Keratinocyte (primary cell): ENCODE measurements at regions not wholly inside any gene's neighbourhood (a gene's known extent, or its start where the extent isn't known, plus 50 kb on each side); places are given as distances from the start of the nearest gene placed in this dataset.
"Not testable (repeated sequence)": the region's sequence is repeated elsewhere in the genome, so short reads cannot be mapped to it uniquely, and the experiment has no call there.

ENCODE experiments used
- DNase-seq: peaks from one replicate; pipeline ENCODE4 v3.0.0-alpha.2; 2011; ENCODE audit warnings: low read depth, missing footprints, low spot score
- FAIRE-seq: peaks from 2 replicates; lab custom pipeline; 2011; peaks lifted over from hg19 to GRCh38; lab: Jason Lieb, UNC
- H2AFZ ChIP-seq: 2 replicates; pipeline ENCODE4 v1.6.0; 2012; ENCODE audit warnings: low read length, control low read depth, inconsistent platforms; ENCODE audit not compliant: control insufficient read depth
- H3K27ac ChIP-seq: 2 replicates; pipeline ENCODE4 v1.5.1; 2011; ENCODE audit warnings: low read length; ENCODE audit not compliant: control insufficient read depth, insufficient read depth
- H3K27me3 ChIP-seq: 3 replicates; pipeline ENCODE4 v1.6.0; 2011; ENCODE audit warnings: low read length; ENCODE audit not compliant: control insufficient read depth, insufficient read depth; ENCODE audit errors: extremely low read depth
- H3K36me3 ChIP-seq, 2 experiments: 2 replicates in 1 of 2; 3 replicates in 1 of 2; pipeline ENCODE4 v1.5.1; 2011; ENCODE audit warnings: low read length in 2 of 2, mild to moderate bottlenecking in 1 of 2; ENCODE audit not compliant: control insufficient read depth in 2 of 2, insufficient read depth in 2 of 2; ENCODE audit errors: extremely low read depth in 1 of 2
- H3K4me1 ChIP-seq: 3 replicates; pipeline ENCODE4 v1.5.1; 2011; ENCODE audit warnings: low read length; ENCODE audit not compliant: control insufficient read depth, insufficient read depth; ENCODE audit errors: extremely low read depth
- H3K4me2 ChIP-seq: 3 replicates; pipeline ENCODE4 v1.6.0; 2011; ENCODE audit warnings: low read depth, low read length; ENCODE audit not compliant: control insufficient read depth, insufficient read depth; ENCODE audit errors: extremely low read depth
- H3K4me3 ChIP-seq, 3 experiments: fragments of 200-600 bp in 1 of 3; sonication (generic) in 1 of 3; 2 replicates in 2 of 3; 3 replicates in 1 of 3; pipeline ENCODE4 v1.5.1; 2011 to 2016; ENCODE audit warnings: low read length in 3 of 3, mild to moderate bottlenecking in 3 of 3, control low read depth in 2 of 3, inconsistent platforms in 1 of 3, low read depth in 1 of 3, mixed read lengths in 1 of 3, mixed run types in 1 of 3, moderate library complexity in 1 of 3; ENCODE audit not compliant: control insufficient read depth in 2 of 3, insufficient read depth in 2 of 3; ENCODE audit errors: extremely low read depth in 1 of 3
- H3K79me2 ChIP-seq: 2 replicates; pipeline ENCODE4 v1.6.0; 2012; ENCODE audit warnings: low read length; ENCODE audit not compliant: control insufficient read depth, insufficient read depth
- H3K9ac ChIP-seq: 3 replicates; pipeline ENCODE4 v1.6.0; 2011; ENCODE audit warnings: low read length; ENCODE audit not compliant: control insufficient read depth, insufficient read depth; ENCODE audit errors: extremely low read depth
- H3K9me1 ChIP-seq: 3 replicates; pipeline ENCODE4 v1.6.0; 2011; ENCODE audit warnings: low read length; ENCODE audit not compliant: control insufficient read depth, insufficient read depth; ENCODE audit errors: extremely low read depth
- H3K9me3 ChIP-seq: 2 replicates; pipeline ENCODE4 v1.5.1; 2012; ENCODE audit warnings: low read depth, low read length; ENCODE audit not compliant: control insufficient read depth
- H4K20me1 ChIP-seq: 3 replicates; pipeline ENCODE4 v1.6.0; 2011; ENCODE audit warnings: low read length; ENCODE audit not compliant: control insufficient read depth, insufficient read depth; ENCODE audit errors: extremely low read depth
- CTCF ChIP-seq, 3 experiments: IDR thresholded peaks in 1 of 3; conservative IDR thresholded peaks in 1 of 3; optimal IDR thresholded peaks in 1 of 3; 2 replicates in 2 of 3; 3 replicates in 1 of 3; pipeline versions ENCODE3 to v1.5.1; 2011; ENCODE audit warnings: low read length in 3 of 3, mild to moderate bottlenecking in 3 of 3, moderate library complexity in 2 of 3, control low read depth in 1 of 3, inconsistent platforms in 1 of 3; ENCODE audit not compliant: insufficient read depth in 2 of 3; ENCODE audit errors: extremely low read depth in 1 of 3
- EZH2 ChIP-seq: IDR thresholded peaks from one replicate; pipeline ENCODE4 v1.6.1; 2012; ENCODE audit warnings: inconsistent platforms, mild to moderate bottlenecking, low read length, moderate library complexity
- dilution Hi-C: fragments of 300-500 bp; cut with MboI; formaldehyde crosslinking; loops from one replicate; pipeline ENCODE4 v1.7.0; 2020; ENCODE audit warnings: low sequenced_read_pairs; ENCODE audit not compliant: extremely low pct_ligation_motif_present

GRCh38 chrX:10992110-10992509 is 119.0 kb upstream of the HCCS start:
- Histone ChIP-seq H3K36me3 (no peaks in the 10 kb centered on the region), H2AFZ (no peak overlapping the region), H3K4me2 (no peak overlapping the region), H3K9me1 (no peaks in the 10 kb centered on the region), H3K79me2 (no peaks in the 10 kb centered on the region), H3K27me3 (no peaks in the 10 kb centered on the region), H4K20me1 (no peaks in the 10 kb centered on the region), H3K27ac (no peak overlapping the region), H3K4me3 (no peak overlapping the region), H3K9ac (no peak overlapping the region), H3K9me3 (no peaks in the 10 kb centered on the region), H3K4me1 (no peaks in the 10 kb centered on the region)
- no peak for DNase-seq
- dilution Hi-C loops = no loop called here
- no peak for FAIRE-seq
- TF ChIP-seq EZH2 (no peak), CTCF (optimal IDR thresholded peaks at IDR 0.05 in 1 of 3, IDR thresholded peaks at IDR 0.05 in 1 of 3, conservative IDR thresholded peaks at IDR 0.05 in 1 of 3; ENCODE audit: extremely low read depth in 1 of 3, insufficient read depth in 2 of 3, low read length in 3 of 3) (no peak)

- DNase-seq, H3K9me1 ChIP-seq, H3K4me2 ChIP-seq, FAIRE-seq, H3K36me3 ChIP-seq, H3K79me2 ChIP-seq, H2AFZ ChIP-seq, H3K9me3 ChIP-seq, dilution Hi-C loops, H3K4me3 ChIP-seq, H3K27me3 ChIP-seq, H3K27ac ChIP-seq, H3K9ac ChIP-seq, H3K4me1 ChIP-seq, H4K20me1 ChIP-seq: not testable (repeated sequence)
Observed at GRCh38 chrX:11007076-11007475, 104.1 kb upstream of the HCCS start.

- dilution Hi-C loops = no loop called here
- FAIRE-seq (no peak), DNase-seq (no peak)
- H4K20me1 ChIP-seq = no peaks in the 10 kb centered on the region
- no peaks in the 10 kb centered on the region for H3K9me1 ChIP-seq
- no peak overlapping the region for H3K4me2 ChIP-seq
- H3K27ac ChIP-seq = no peak overlapping the region
- TF ChIP-seq EZH2 (no peak), CTCF (optimal IDR thresholded peaks at IDR 0.05 in 1 of 3, IDR thresholded peaks at IDR 0.05 in 1 of 3, conservative IDR thresholded peaks at IDR 0.05 in 1 of 3; ENCODE audit: extremely low read depth in 1 of 3, insufficient read depth in 2 of 3, low read length in 3 of 3) (no peak)
- no peaks in the 10 kb centered on the region for H3K36me3 ChIP-seq
- no peaks in the 10 kb centered on the region for H3K4me1 ChIP-seq
- no peaks in the 10 kb centered on the region for H3K79me2 ChIP-seq
- no peak overlapping the region for H2AFZ ChIP-seq
- no peaks in the 10 kb centered on the region for H3K27me3 ChIP-seq
- no peak overlapping the region for H3K9ac ChIP-seq
- no peaks in the 10 kb centered on the region for H3K9me3 ChIP-seq
- H3K4me3 ChIP-seq = no peak overlapping the region
Observed at GRCh38 chrX:11010476-11010875, 100.7 kb upstream of the HCCS start.
